DMS 273 treated with DMSO at 0.1 percent for 48 hours (cell line): ENCODE measurements at regions not wholly inside any gene's neighbourhood (a gene's known extent, or its start where the extent isn't known, plus 50 kb on each side); places are given as distances from the start of the nearest gene placed in this dataset.
"Not testable (repeated sequence)": the region's sequence is repeated elsewhere in the genome, so short reads cannot be mapped to it uniquely, and the experiment has no call there.

Experiments
- DNase-seq: peaks from one replicate; lab custom pipeline; 2025; lab: John Stamatoyannopoulos, UW

GRCh38 chr14:22297376-22297775, 291.6 kb downstream of the DAD1 start:
- no peak for DNase-seq

DNA sequence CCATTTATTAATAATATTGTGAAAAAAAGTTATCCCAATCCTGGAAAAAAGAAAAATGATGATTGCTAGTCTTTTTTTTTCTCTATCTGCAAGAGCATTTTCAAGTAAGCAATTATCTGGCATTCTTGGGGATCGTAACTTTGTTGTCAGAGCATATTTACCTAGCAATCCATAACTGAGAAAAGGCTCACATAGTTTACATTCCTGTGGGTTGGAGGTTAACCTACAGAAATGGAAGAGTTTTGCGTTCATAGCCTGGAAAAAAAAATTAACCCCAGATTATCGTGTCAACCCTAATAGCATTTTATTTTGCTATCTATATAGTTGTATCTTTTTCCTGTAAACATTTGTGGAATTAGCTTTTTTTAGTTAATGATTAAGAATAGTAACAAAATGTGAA, 292.3 kb downstream of the DAD1 start:
- no peak for DNase-seq

GRCh38 chr14:22296088-22296487, 292.9 kb downstream of the DAD1 start:
- DNase-seq, result no peak

- no peak for DNase-seq
Observed at GRCh38 chr14:22291406-22291805, 297.6 kb downstream of the DAD1 start.

GRCh38 chr14:22289570-22289969, 299.5 kb downstream of the DAD1 start:
- DNase-seq, result no peak

DNA sequence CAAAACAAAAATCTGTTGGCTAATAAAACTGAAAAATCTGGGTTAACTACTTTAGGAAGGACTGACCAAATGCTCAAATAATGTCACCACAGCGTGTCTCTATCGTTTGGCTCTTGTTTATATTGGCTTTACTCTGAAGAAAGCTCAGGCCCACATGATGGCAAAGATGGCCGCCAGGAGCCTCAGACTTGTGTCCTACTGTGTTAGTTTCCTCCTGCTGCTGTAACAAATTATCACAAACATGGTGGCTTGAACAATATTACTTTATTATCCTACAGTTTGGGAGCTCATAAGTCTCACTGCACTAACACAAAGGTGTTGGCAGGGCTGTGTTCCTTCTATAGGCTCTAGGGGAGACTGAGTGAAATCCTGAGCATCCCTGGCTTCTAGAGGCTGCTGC, 303.0 kb downstream of the DAD1 start:
- DNase-seq, result no peak

GRCh38 chr14:22282949-22283348, 306.1 kb downstream of the DAD1 start:
- DNase-seq, result no peak

- DNase-seq, result no peak
Observed at GRCh38 chr14:22282417-22282816, 306.6 kb downstream of the DAD1 start.

DNA sequence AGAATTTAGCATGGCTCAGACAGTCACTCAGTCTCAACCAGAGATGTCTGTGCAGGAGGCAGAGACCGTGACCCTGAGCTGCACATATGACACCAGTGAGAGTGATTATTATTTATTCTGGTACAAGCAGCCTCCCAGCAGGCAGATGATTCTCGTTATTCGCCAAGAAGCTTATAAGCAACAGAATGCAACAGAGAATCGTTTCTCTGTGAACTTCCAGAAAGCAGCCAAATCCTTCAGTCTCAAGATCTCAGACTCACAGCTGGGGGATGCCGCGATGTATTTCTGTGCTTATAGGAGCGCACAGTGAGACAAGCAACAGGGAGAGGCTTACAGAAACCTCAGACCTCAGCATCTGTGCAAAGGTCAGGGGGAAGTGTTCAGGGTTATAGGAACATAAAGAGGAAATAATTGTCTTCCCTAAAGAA, 307.6 kb downstream of the DAD1 start:
- DNase-seq, result not testable (repeated sequence)

DNA sequence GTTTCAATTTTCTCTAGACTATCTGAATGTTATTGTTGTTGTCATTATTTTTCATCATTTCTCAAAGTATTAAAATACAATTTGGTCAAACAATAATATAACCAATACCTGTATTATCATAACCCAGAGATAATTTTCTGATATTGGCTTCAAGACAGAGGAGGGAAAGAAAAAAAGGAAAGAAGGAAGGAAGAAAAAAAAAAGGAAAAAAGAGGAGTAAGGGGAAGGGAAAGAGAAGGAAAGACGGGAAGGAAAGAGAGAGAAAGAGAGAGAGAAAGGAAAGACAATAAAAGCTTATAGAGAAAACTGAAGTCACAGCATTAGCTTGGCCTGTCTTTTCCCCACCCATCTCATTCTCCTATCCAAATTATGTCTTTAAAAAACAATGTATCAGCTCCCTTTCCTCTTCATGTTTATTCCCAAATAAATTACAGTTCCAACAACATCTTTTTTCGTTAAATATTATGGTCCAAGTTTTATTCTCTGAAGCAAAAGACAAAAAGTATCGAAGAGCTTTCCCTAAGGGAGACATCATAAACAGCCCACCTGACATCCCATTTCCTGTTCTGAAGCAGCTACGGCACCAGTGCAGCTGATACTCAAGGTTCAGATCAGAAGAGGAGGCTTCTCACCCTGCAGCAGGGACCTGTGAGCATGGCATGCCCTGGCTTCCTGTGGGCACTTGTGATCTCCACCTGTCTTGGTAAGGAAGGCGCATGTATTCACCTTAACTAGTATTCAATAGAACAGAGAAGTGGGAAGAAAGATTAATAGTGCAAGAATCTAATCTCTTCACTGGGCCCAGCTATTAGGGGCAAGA, 308.3 kb downstream of the DAD1 start:
- DNase-seq, result no peak

DNA sequence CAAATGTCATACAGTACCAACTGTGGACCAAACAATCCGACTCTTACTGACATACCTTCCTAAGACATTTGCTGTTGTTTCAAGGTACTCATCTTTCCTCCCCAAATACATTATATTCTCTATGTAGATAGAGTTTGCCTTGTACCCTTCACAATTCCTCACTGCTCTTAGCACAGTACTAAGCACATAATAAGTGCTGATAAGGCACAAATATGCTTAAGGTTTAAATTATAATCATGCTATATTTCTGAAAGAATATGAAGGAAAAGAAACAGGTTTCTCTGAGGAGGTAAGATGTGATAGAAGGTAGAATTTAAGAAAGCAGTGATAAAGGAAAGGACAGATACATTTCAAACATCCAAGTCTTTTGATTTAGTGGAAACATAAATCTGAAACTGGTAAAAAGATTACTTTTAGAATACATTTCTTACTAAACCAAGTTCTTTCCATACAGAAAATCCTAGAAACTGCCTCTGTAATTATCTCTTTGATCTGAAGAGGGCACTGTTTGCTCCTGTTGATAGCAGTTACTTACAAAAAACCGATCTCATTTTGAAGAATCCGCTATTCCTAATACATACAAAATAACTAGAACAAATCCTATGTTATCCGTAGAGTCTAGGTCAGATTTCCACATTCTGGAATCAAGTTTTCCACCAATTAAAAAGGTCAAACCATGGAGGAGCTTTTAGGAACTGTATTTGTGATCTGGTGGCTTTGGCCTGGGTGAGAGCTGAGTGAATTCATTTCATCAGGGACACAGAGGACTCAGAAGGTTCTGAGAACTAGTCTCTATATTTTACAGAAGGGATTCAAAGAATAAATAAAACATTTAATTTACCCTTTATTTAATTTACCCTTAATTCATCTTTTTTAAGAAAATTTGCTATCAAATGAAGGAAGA, 311.9 kb downstream of the DAD1 start:
- no peak for DNase-seq

GRCh38 chr14:22271838-22272799, 316.9 kb downstream of the DAD1 start:
- no peak for DNase-seq

- DNase-seq, result no peak
Observed at GRCh38 chr14:22268875-22269274, 320.1 kb downstream of the DAD1 start.

DNA sequence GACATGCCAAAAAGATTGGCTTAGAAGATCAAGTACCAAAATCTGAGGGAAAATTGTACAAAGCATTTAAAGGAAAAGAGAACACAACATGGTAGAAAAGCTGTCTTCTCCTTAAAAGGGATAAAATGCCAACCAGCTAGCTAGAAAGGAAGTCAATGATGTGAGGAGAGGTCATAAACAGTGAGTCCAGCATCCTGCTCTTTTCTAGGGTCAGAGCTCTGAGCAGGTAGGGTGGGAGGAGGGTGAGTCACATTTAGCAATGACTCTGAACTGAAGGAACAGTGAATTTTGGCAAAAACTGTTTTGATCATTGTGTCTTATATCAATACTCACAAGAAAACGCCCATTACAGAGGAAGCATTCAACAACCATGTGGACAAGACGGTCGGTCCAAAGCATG, 322.3 kb downstream of the DAD1 start:
- DNase-seq, result no peak

- DNase-seq, result no peak
Observed at GRCh38 chr14:22266142-22266442, 322.9 kb downstream of the DAD1 start.

- DNase-seq, result no peak
Observed at GRCh38 chr14:22265319-22266141, 323.5 kb downstream of the DAD1 start.

- DNase-seq, result no peak
Observed at GRCh38 chr14:22264759-22265158, 324.3 kb downstream of the DAD1 start.

DNA sequence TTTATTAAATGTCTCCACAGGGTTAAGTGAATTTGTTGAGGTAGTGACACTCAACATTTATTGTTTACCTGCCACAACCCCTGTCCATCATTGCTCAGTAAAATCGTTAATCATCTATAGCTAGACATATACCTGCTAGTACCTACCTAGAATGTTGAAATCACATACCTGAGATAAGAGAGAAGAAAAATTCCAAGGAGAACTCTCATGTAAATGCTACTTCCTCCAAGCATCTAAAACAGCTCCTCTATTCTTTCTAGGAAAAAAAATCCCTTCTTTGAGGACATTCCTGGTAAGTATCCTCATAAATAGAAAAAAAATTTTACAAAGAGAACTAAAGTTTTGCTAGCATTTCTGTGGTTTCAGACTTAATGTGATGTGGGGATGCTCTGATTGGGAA, 325.1 kb downstream of the DAD1 start:
- no peak for DNase-seq

DNA sequence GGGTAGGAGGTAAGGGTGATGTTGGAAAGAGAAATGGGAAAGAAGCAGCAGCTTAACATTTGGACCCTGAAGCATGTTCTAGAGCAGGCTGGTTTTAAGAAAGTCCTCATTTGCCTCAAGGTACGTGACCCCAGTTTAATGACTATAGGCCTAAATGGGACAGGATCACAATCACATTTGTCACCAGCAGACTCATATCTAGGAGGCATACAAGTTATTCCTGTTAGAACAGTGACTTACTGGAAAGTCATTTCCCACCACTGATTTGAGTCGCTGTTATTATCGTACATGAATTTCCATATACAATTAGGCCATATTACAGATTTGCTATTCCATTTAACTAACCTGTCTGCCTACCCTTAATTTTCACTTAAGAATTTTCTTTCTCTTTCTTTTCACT, 326.1 kb downstream of the DAD1 start:
- DNase-seq, result no peak

DNA sequence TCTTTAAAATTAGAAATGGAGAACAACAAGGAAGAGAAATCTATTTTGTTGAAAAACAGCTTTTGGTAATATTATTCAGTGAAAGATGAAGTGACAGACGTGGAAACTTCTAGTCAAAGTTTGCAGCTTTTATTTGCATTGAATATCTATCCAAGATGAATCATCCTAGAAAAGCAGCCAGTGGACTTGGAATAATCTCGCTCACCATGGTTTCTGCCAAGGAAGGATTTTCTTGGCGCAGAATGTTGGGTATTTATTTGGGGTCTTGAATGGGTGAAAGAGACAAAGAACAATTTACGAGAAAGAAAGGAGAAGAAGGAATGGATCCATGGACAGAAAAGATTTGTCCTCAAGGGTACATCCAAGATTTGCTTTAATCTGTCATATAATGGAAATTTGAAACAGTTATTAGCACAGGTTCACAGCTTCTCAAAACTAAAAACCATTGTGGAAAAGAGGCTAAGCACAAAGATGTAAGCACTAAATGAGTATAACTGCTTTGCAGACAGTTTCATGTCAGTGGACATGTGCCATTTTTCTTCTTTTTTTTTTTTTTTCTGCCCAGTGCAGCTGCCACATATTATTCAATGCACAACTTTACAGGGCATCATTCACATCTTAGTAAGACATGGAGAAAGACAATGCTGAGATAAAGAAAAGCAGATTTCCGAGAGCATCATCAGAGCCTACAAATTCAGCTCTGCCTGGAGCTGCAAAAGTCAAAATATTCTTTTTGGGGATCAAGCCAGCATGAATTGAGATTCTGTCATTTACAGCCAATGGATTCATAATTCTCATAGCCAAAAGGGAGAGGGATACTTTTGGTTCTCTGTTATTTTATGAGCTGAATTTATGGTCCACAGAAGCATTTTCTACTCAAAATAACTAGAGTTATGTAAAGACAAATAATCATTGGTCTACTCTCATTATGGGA, 333.7 kb downstream of the DAD1 start:
- no peak for DNase-seq
